B cell (primary cell): ENCODE measurements at regions not wholly inside any gene's neighbourhood (a gene's known extent, or its start where the extent isn't known, plus 50 kb on each side); places are given as distances from the start of the nearest gene placed in this dataset.

Experiments
- ATAC-seq: fragments of 200-7000 bp; cut with Tn5 transposase; one replicate; pipeline ENCODE4 v1.10.0; 2021; ENCODE audit warnings: low read depth, mild to moderate bottlenecking, moderate number of reproducible peaks, moderate library complexity
- CTCF ChIA-PET: fragments of 350-600 bp; sonication (Branson Sonifier 250); formaldehyde crosslinking; loops from one replicate; lab custom pipeline; 2021; ENCODE audit warnings: antibody characterized with exemption, inconsistent platforms; lab: Charles Lee
- POLR2A ChIA-PET: fragments of 350-600 bp; sonication (Branson Sonifier 250); formaldehyde crosslinking; loops from one replicate; lab custom pipeline; 2021; ENCODE audit warnings: antibody characterized with exemption; lab: Charles Lee
- DNase-seq: peaks from one replicate; pipeline ENCODE4 v3.0.0; 2013
- H2AFZ ChIP-seq: 2 replicates; pipeline ENCODE4 v1.6.1; 2012; ENCODE audit warnings: mild to moderate bottlenecking, low read depth, low read length; ENCODE audit not compliant: insufficient read depth, poor library complexity, severe bottlenecking
- H3K27ac ChIP-seq, 2 donors: 1 replicate in 1 of 2; 2 replicates in 1 of 2; pipeline ENCODE4 v1.5.1; 2012 to 2013; ENCODE audit warnings: low read length in 2 of 2, mild to moderate bottlenecking in 2 of 2, moderate library complexity in 1 of 2
- H3K27me3 ChIP-seq, 4 experiments: fragments of 200-600 bp in 1 of 4; sonication (generic) in 1 of 4; replicated peaks in 1 of 4; 1 replicate in 2 of 4; 2 replicates in 2 of 4; pipeline versions ENCODE4 v1.6.1 to v1.7.0; 2013 to 2016; ENCODE audit warnings: low read length in 3 of 4, mild to moderate bottlenecking in 2 of 4, mixed read lengths in 1 of 4, moderate library complexity in 1 of 4; ENCODE audit not compliant: insufficient read depth in 4 of 4, control insufficient read depth in 3 of 4; ENCODE audit errors: control extremely low read depth in 1 of 4
- H3K36me3 ChIP-seq, 2 experiments: replicated peaks in 1 of 2; 1 replicate in 1 of 2; 2 replicates in 1 of 2; pipeline versions ENCODE4 v1.6.1 to v1.7.1; 2013; ENCODE audit warnings: low read length in 1 of 2; ENCODE audit not compliant: insufficient read depth in 2 of 2, control insufficient read depth in 1 of 2; ENCODE audit errors: control extremely low read depth in 1 of 2, extremely low read depth in 1 of 2
- H3K4me1 ChIP-seq, 2 donors: fragments of 200-600 bp in 1 of 2; sonication (generic) in 1 of 2; 1 replicate in 1 of 2; 2 replicates in 1 of 2; pipeline versions ENCODE4 v1.5.1 to v1.6.1; 2013 to 2017; ENCODE audit warnings: low read length in 2 of 2; ENCODE audit not compliant: control insufficient read depth in 2 of 2, insufficient read depth in 2 of 2
- H3K4me2 ChIP-seq: replicated peaks from 2 replicates; pipeline ENCODE3; 2012; ENCODE audit warnings: mild to moderate bottlenecking, low read depth, low read length; ENCODE audit not compliant: poor library complexity, severe bottlenecking
- H3K4me3 ChIP-seq, 5 experiments: fragments of 200-600 bp in 1 of 5; sonication (generic) in 1 of 5; 1 replicate in 3 of 5; 2 replicates in 2 of 5; pipeline versions ENCODE4 v1.5.1 to v1.7.0; 2011 to 2016; ENCODE audit warnings: low read length in 4 of 5, mild to moderate bottlenecking in 4 of 5, low read depth in 2 of 5, control low read depth in 1 of 5, moderate library complexity in 1 of 5; ENCODE audit not compliant: insufficient read depth in 1 of 5; ENCODE audit errors: control extremely low read depth in 1 of 5, extremely low read depth in 1 of 5
- H3K79me2 ChIP-seq: fragments of 200-600 bp; sonication (generic); one replicate; pipeline ENCODE4 v1.6.0; 2016; ENCODE audit warnings: low read length; ENCODE audit not compliant: control insufficient read depth, insufficient read depth
- H3K9ac ChIP-seq: fragments of 200-600 bp; sonication (generic); 2 replicates; pipeline ENCODE4 v1.6.1; 2017; ENCODE audit warnings: mild to moderate bottlenecking, low read length, moderate library complexity
- H3K9me3 ChIP-seq, 3 donors: one replicate each; pipeline versions ENCODE4 v1.6.1 to v1.7.1; 2013; ENCODE audit warnings: low read length in 2 of 3; ENCODE audit not compliant: control insufficient read depth in 2 of 3, insufficient read depth in 1 of 3; ENCODE audit errors: control extremely low read depth in 1 of 3
- H4K20me1 ChIP-seq: 2 replicates; pipeline ENCODE4 v1.6.0; 2012; ENCODE audit warnings: mild to moderate bottlenecking, low read length; ENCODE audit not compliant: insufficient read depth, control insufficient read depth, poor library complexity, severe bottlenecking
- H3K27ac Mint-ChIP-seq: one replicate; pipeline ENCODE4 v1.8.0; 2021; ENCODE audit warnings: mixed read lengths
- H3K27me3 Mint-ChIP-seq: one replicate; pipeline ENCODE4 v1.8.0; 2021; ENCODE audit warnings: mixed read lengths
- H3K4me1 Mint-ChIP-seq: one replicate; pipeline ENCODE4 v1.8.0; 2021; ENCODE audit warnings: mixed read lengths
- H3K4me3 Mint-ChIP-seq: one replicate; pipeline ENCODE4 v1.8.0; 2021; ENCODE audit warnings: mixed read lengths
- H3K9me3 Mint-ChIP-seq: one replicate; pipeline ENCODE4 v1.8.0; 2022; ENCODE audit warnings: mixed read lengths; ENCODE audit not compliant: insufficient read depth
- CTCF ChIP-seq: fragments of 200-600 bp; IDR thresholded peaks from one replicate; pipeline ENCODE4 v1.8.0; 2022; ENCODE audit warnings: antibody characterized with exemption, mild to moderate bottlenecking
- EZH2 ChIP-seq: IDR thresholded peaks from 2 replicates; pipeline ENCODE4 v1.6.1; 2012; ENCODE audit warnings: borderline replicate concordance, low read depth, mild to moderate bottlenecking, moderate library complexity, low read length; ENCODE audit not compliant: insufficient read depth, poor library complexity, severe bottlenecking
- WGBS: methylation state at CpG from one replicate; pipeline ENCODE4 v1.1.5; 2013; ENCODE audit warnings: missing lambda C conversion rate; ENCODE audit not compliant: insufficient coverage; 5-methylcytosine and 5-hydroxymethylcytosine counted together
- intact Hi-C: fragments of 100-400 bp; cut with micrococcal nuclease; formaldehyde crosslinking; loops from one replicate; pipeline ENCODE4 v1.10.0; 2022

GRCh38 chr2:489838-490237, 187.4 kb downstream of the TMEM18 start:
- Histone ChIP-seq H2AFZ (no peak overlapping the region), H3K4me3 (no peak overlapping the region), H3K36me3 (no peaks in the 10 kb centered on the region), H3K4me2 (no peak overlapping the region), H3K9me3 (no peaks in the 10 kb centered on the region), H4K20me1 (no peaks in the 10 kb centered on the region), H3K27me3 (no peaks in the 10 kb centered on the region), H3K27ac (no peak overlapping the region), H3K4me1 (no peaks in the 10 kb centered on the region), H3K79me2 (no peaks in the 10 kb centered on the region), H3K9ac (no peak overlapping the region)
- ATAC-seq, result no peak
- POLR2A ChIA-PET, result no interaction called here
- TF ChIP-seq EZH2 (no peak), CTCF (no peak)
- peaks cover 2% of the 10 kb centered on the region for H3K27me3 Mint-ChIP-seq
- H3K4me1 Mint-ChIP-seq, result no peaks in the 10 kb centered on the region
- no peak overlapping the region for H3K27ac Mint-ChIP-seq
- CTCF ChIA-PET, result no interaction called here
- no peak overlapping the region for H3K4me3 Mint-ChIP-seq
- no peaks in the 10 kb centered on the region for H3K9me3 Mint-ChIP-seq
- 92% methylated on average over 9 of the region's 12 CpGs for WGBS
- DNase-seq, result no peak
- intact Hi-C loops, result no loop called here

- Histone ChIP-seq H4K20me1 (no peaks in the 10 kb centered on the region), H3K79me2 (no peaks in the 10 kb centered on the region), H3K9me3 (no peaks in the 10 kb centered on the region), H3K4me1 (no peaks in the 10 kb centered on the region), H3K27me3 (no peaks in the 10 kb centered on the region), H3K9ac (no peak overlapping the region), H3K4me2 (no peak overlapping the region), H3K27ac (no peak overlapping the region), H2AFZ (no peak overlapping the region), H3K4me3 (no peak overlapping the region), H3K36me3 (no peaks in the 10 kb centered on the region)
- Mint-ChIP-seq H3K4me3 (no peak overlapping the region), H3K4me1 (no peaks in the 10 kb centered on the region), H3K9me3 (no peaks in the 10 kb centered on the region), H3K27me3 (peaks cover 2% of the 10 kb centered on the region), H3K27ac (no peak overlapping the region)
- TF ChIP-seq EZH2 (no peak), CTCF (no peak)
- ChIA-PET CTCF (no interaction called here), POLR2A (no interaction called here)
- ATAC-seq (no peak), DNase-seq (no peak)
- intact Hi-C loops, result no loop called here
- WGBS, result 92% methylated on average over 9 of the region's 14 CpGs
These were observed 188.1 kb downstream of the TMEM18 start for GRCh38 chr2:489084-489483.
